H1 (cell line): ENCODE measurements at regions not wholly inside any gene's neighbourhood (a gene's known extent, or its start where the extent isn't known, plus 50 kb on each side); places are given as distances from the start of the nearest gene placed in this dataset.

Source experiments
- CTCF ChIA-PET: fragments of 300-600 bp; sonication (Branson Sonifier 250); formaldehyde crosslinking; loops from one replicate; lab custom pipeline; 2021; ENCODE audit not compliant: partially characterized antibody; lab: Charles Lee
- POLR2A ChIA-PET: fragments of 300-600 bp; sonication (Branson Sonifier 250); formaldehyde crosslinking; loops from one replicate; lab custom pipeline; 2021; ENCODE audit warnings: inconsistent platforms; ENCODE audit not compliant: partially characterized antibody; lab: Charles Lee
- DNase-seq, 2 experiments: peaks; one replicate each; pipeline versions ENCODE4 v3.0.0 to v3.0.0-alpha.2; 2010 to 2022; ENCODE audit warnings: low spot score in 2 of 2, low read depth in 1 of 2, mixed read lengths in 1 of 2
- FAIRE-seq: peaks from 2 replicates; lab custom pipeline; 2011; peaks lifted over from hg19 to GRCh38; lab: Jason Lieb, UNC
- H2AFZ ChIP-seq: 2 replicates; pipeline ENCODE4 v1.8.1; 2012; ENCODE audit warnings: low read length, inconsistent platforms
- H2AK5ac ChIP-seq: 2 replicates; pipeline ENCODE4 v1.6.1; 2013; ENCODE audit warnings: low read depth, low read length
- H2BK120ac ChIP-seq: replicated peaks from 2 replicates; pipeline ENCODE3; 2013; ENCODE audit warnings: low read depth, low read length, inconsistent platforms
- H2BK12ac ChIP-seq: 2 replicates; pipeline ENCODE4 v1.6.1; 2013; ENCODE audit warnings: low read depth, low read length
- H2BK15ac ChIP-seq: 2 replicates; pipeline ENCODE4 v1.6.1; 2013; ENCODE audit warnings: low read length
- H2BK20ac ChIP-seq: 2 replicates; pipeline ENCODE4 v1.6.1; 2013; ENCODE audit warnings: low read length
- H2BK5ac ChIP-seq: 2 replicates; pipeline ENCODE4 v1.6.1; 2013; ENCODE audit warnings: low read depth, low read length
- H3K14ac ChIP-seq: 2 replicates; pipeline ENCODE4 v1.6.1; 2013; ENCODE audit warnings: inconsistent platforms; ENCODE audit not compliant: insufficient read length
- H3K18ac ChIP-seq: 2 replicates; pipeline ENCODE4 v1.6.1; 2013; ENCODE audit warnings: low read length; ENCODE audit errors: extremely low read depth
- H3K23ac ChIP-seq: 2 replicates; pipeline ENCODE4 v1.6.1; 2013; ENCODE audit warnings: inconsistent platforms; ENCODE audit not compliant: insufficient read length
- H3K23me2 ChIP-seq: 2 replicates; pipeline ENCODE4 v1.6.1; 2013; ENCODE audit warnings: low read depth, low read length
- H3K27ac ChIP-seq: 2 replicates; pipeline ENCODE4 v1.6.1; 2011; ENCODE audit warnings: low read depth, low read length, inconsistent platforms
- H3K27me3 ChIP-seq, 4 experiments: replicated peaks in 1 of 4; 1 replicate in 1 of 4; 2 replicates in 3 of 4; pipeline versions ENCODE4 v1.6.1 to v1.8.1; 2011 to 2013; ENCODE audit warnings: low read length in 3 of 4, mild to moderate bottlenecking in 3 of 4, inconsistent platforms in 2 of 4, mixed read lengths in 2 of 4, moderate library complexity in 1 of 4; ENCODE audit not compliant: control insufficient read depth in 3 of 4, insufficient read depth in 3 of 4; ENCODE audit errors: extremely low read depth in 1 of 4
- H3K36me3 ChIP-seq, 4 experiments: 2 replicates each; pipeline versions ENCODE4 v1.6.1 to v1.8.1; 2011 to 2013; ENCODE audit warnings: mild to moderate bottlenecking in 4 of 4, low read length in 3 of 4, moderate library complexity in 2 of 4, control low read depth in 1 of 4, inconsistent platforms in 1 of 4; ENCODE audit not compliant: insufficient read depth in 4 of 4, control insufficient read depth in 2 of 4
- H3K4ac ChIP-seq: replicated peaks from 2 replicates; pipeline ENCODE3; 2013; ENCODE audit warnings: low read length, low read depth, mixed read lengths, inconsistent platforms; ENCODE audit not compliant: insufficient read length
- H3K4me1 ChIP-seq, 4 experiments: replicated peaks in 1 of 4; 1 replicate in 1 of 4; 2 replicates in 3 of 4; pipeline versions ENCODE4 v1.6.1 to v1.8.1; 2011 to 2013; ENCODE audit warnings: low read length in 3 of 4, inconsistent platforms in 2 of 4, mixed read lengths in 1 of 4; ENCODE audit not compliant: insufficient read depth in 4 of 4, control insufficient read depth in 3 of 4
- H3K4me2 ChIP-seq, 2 experiments: 2 replicates each; pipeline versions ENCODE4 v1.6.1 to v1.8.1; 2011 to 2013; ENCODE audit warnings: low read depth in 2 of 2, low read length in 2 of 2, control low read depth in 1 of 2, inconsistent platforms in 1 of 2, mild to moderate bottlenecking in 1 of 2; ENCODE audit not compliant: insufficient read depth in 1 of 2
- H3K4me3 ChIP-seq, 4 experiments: fragments of 200-600, 300-600 bp in 1 of 4; sonication (generic), shearing (Covaris generic), sonication (Bioruptor Twin) in 1 of 4; 2 replicates each; pipeline versions ENCODE4 v1.5.1 to v1.8.1; 2011 to 2016; ENCODE audit warnings: low read length in 4 of 4, low read depth in 3 of 4, control low read depth in 2 of 4, inconsistent platforms in 2 of 4, mild to moderate bottlenecking in 2 of 4, mixed read lengths in 1 of 4, moderate library complexity in 1 of 4; ENCODE audit not compliant: insufficient read depth in 2 of 4; ENCODE audit errors: extremely low read depth in 1 of 4
- H3K56ac ChIP-seq: replicated peaks from 2 replicates; pipeline ENCODE3; 2013; ENCODE audit warnings: low read depth, mild to moderate bottlenecking, mixed read lengths, low read length, inconsistent platforms; ENCODE audit not compliant: insufficient read length
- H3K79me1 ChIP-seq: 2 replicates; pipeline ENCODE4 v1.6.1; 2013; ENCODE audit warnings: low read depth, low read length, control low read depth
- H3K79me2 ChIP-seq, 2 experiments: 2 replicates each; pipeline versions ENCODE4 v1.6.1 to v1.8.1; 2012 to 2013; ENCODE audit warnings: low read length in 2 of 2, mild to moderate bottlenecking in 2 of 2, inconsistent platforms in 1 of 2; ENCODE audit not compliant: insufficient read depth in 2 of 2, control insufficient read depth in 1 of 2
- H3K9ac ChIP-seq, 4 experiments: replicated peaks in 1 of 4; 1 replicate in 1 of 4; 2 replicates in 3 of 4; pipeline versions ENCODE4 v1.6.1 to v1.8.1; 2011 to 2013; ENCODE audit warnings: low read depth in 3 of 4, low read length in 3 of 4, control low read depth in 2 of 4, mild to moderate bottlenecking in 2 of 4, moderate library complexity in 2 of 4, inconsistent platforms in 1 of 4; ENCODE audit errors: extremely low read depth in 1 of 4
- H3K9me3 ChIP-seq, 2 experiments: 2 replicates each; pipeline versions ENCODE4 v1.6.1 to v1.8.1; 2012 to 2013; ENCODE audit warnings: mild to moderate bottlenecking in 2 of 2, moderate library complexity in 2 of 2, control low read depth in 1 of 2, inconsistent platforms in 1 of 2, low read depth in 1 of 2, low read length in 1 of 2, mixed read lengths in 1 of 2; ENCODE audit not compliant: insufficient read depth in 2 of 2
- H4K20me1 ChIP-seq, 2 experiments: replicated peaks in 1 of 2; 2 replicates each; pipeline versions ENCODE3 to v1.8.1; 2011 to 2013; ENCODE audit warnings: inconsistent platforms in 2 of 2, low read length in 2 of 2, mild to moderate bottlenecking in 1 of 2; ENCODE audit not compliant: insufficient read depth in 2 of 2, control insufficient read depth in 1 of 2
- H4K5ac ChIP-seq: 2 replicates; pipeline ENCODE4 v1.6.1; 2013; ENCODE audit warnings: low read length, low read depth, mixed read lengths, inconsistent platforms; ENCODE audit not compliant: insufficient read length
- H4K8ac ChIP-seq: 2 replicates; pipeline ENCODE4 v1.8.0; 2013; ENCODE audit warnings: mild to moderate bottlenecking, moderate library complexity, low read length, inconsistent platforms; ENCODE audit not compliant: insufficient read depth; ENCODE audit errors: extremely low read depth
- H4K91ac ChIP-seq: replicated peaks from 2 replicates; pipeline ENCODE3; 2013; ENCODE audit warnings: low read length, mixed read lengths, inconsistent platforms; ENCODE audit not compliant: insufficient read length
- BCL11A ChIP-seq, 2 experiments: IDR thresholded peaks; one replicate each; pipeline ENCODE4 v1.6.1; 2011; ENCODE audit warnings: low read depth in 2 of 2, low read length in 2 of 2, mild to moderate bottlenecking in 2 of 2
- CTBP2 ChIP-seq: IDR thresholded peaks from 2 replicates; pipeline ENCODE4 v1.7.0; 2011; ENCODE audit warnings: borderline replicate concordance, mild to moderate bottlenecking, moderate library complexity, mixed read lengths, low read length; ENCODE audit not compliant: insufficient read depth, insufficient read length
- HDAC6 ChIP-seq: IDR thresholded peaks from one replicate; pipeline ENCODE4 v1.7.1; 2012; ENCODE audit warnings: low read depth, mild to moderate bottlenecking, inconsistent platforms, low read length, moderate library complexity
- MAFK ChIP-seq: IDR thresholded peaks from 2 replicates; pipeline ENCODE4 v1.6.1; 2012; ENCODE audit warnings: low read depth, mild to moderate bottlenecking, improper control_type of control experiment, low read length
- PHF8 ChIP-seq: fragments of 200-600 bp; sonication (generic); conservative IDR thresholded peaks from 2 replicates; pipeline ENCODE4 v1.7.1; 2012; ENCODE audit warnings: low read depth, mild to moderate bottlenecking, inconsistent platforms, low read length, moderate library complexity
- POLR2AphosphoS5 ChIP-seq: IDR thresholded peaks from 2 replicates; pipeline ENCODE4 v1.6.1; 2011; ENCODE audit warnings: low read depth, low read length
- POU5F1 ChIP-seq: IDR thresholded peaks from 2 replicates; pipeline ENCODE4 v1.6.1; 2011; ENCODE audit warnings: low read depth, mild to moderate bottlenecking, low read length, moderate library complexity
- RAD21 ChIP-seq, 2 experiments: IDR thresholded peaks in 1 of 2; conservative IDR thresholded peaks in 1 of 2; 2 replicates each; pipeline ENCODE4 v1.6.1; 2011; ENCODE audit warnings: low read depth in 2 of 2, low read length in 2 of 2, improper control_type of control experiment in 1 of 2, inconsistent platforms in 1 of 2, mild to moderate bottlenecking in 1 of 2, moderate library complexity in 1 of 2
- SRF ChIP-seq: IDR thresholded peaks from 2 replicates; pipeline ENCODE4 v1.6.1; 2011; ENCODE audit warnings: mild to moderate bottlenecking, low read depth, low read length, moderate library complexity
- TAF7 ChIP-seq: optimal IDR thresholded peaks from 2 replicates; pipeline ENCODE3; 2011; ENCODE audit warnings: low read depth, mild to moderate bottlenecking, inconsistent platforms, low read length, moderate library complexity, borderline replicate concordance
- TCF12 ChIP-seq: IDR thresholded peaks from 2 replicates; pipeline ENCODE4 v1.6.1; 2011; ENCODE audit warnings: low read depth, mild to moderate bottlenecking, low read length
- WGBS, 2 experiments: shearing (Covaris generic) in 1 of 2; methylation state at CpG; one replicate each; pipeline versions ENCODE4 v1.1.6 to v1.1.7; 2013 to 2015; ENCODE audit warnings: low lambda C conversion rate in 2 of 2, mixed read lengths in 2 of 2, inconsistent platforms in 1 of 2, low coverage in 1 of 2, missing lambda C conversion rate in 1 of 2; ENCODE audit not compliant: insufficient replicate concordance in 2 of 2, insufficient coverage in 1 of 2, insufficient read length in 1 of 2; ENCODE audit errors: extremely low coverage in 1 of 2, missing lambda C conversion rate in 1 of 2; 5-methylcytosine and 5-hydroxymethylcytosine counted together

GRCh38 chr7:79615466-79615865 is 162.0 kb upstream of the MAGI2 start:
- no peak overlapping the region for H2BK120ac ChIP-seq

More at GRCh38 chr7:79615466-79615865, 162.0 kb upstream of the MAGI2 start:
- Histone ChIP-seq H3K23me2 (no peaks in the 10 kb centered on the region), H2BK20ac (no peak overlapping the region), H3K27me3 (no peaks in the 10 kb centered on the region), H2BK5ac (no peak overlapping the region), H3K56ac (no peak overlapping the region), H4K8ac (no peak overlapping the region), H3K4ac (no peak overlapping the region), H3K18ac (no peak overlapping the region), H3K4me1 (no peaks in the 10 kb centered on the region; a peak in 1 of 7 replicates), H3K4me3 (no peak overlapping the region), H2AFZ (no peak overlapping the region), H2BK15ac (no peak overlapping the region), H3K9me3 (no peaks in the 10 kb centered on the region), H2BK12ac (no peak overlapping the region), H4K5ac (no peak overlapping the region), H3K79me2 (no peaks in the 10 kb centered on the region), H4K91ac (no peak overlapping the region), H3K79me1 (no peaks in the 10 kb centered on the region), H3K23ac (no peak overlapping the region), H3K4me2 (peak overlapping the region in 1 of 2 experiments; percentile 39; a peak in 1 of 4 replicates), H4K20me1 (no peaks in the 10 kb centered on the region), H3K36me3 (no peaks in the 10 kb centered on the region; a peak in 1 of 8 replicates), H2AK5ac (no peak overlapping the region), H3K9ac (no peak overlapping the region), H3K14ac (no peak overlapping the region)
- POLR2A ChIA-PET: no interaction called here
- DNase-seq: no peak
- WGBS, 2 experiments: 57% methylated on average over 3 of the region's 3 CpGs; no CpG with 5 or more reads in 1 of the 2 experiments
- CTCF ChIA-PET: no interaction called here
- no peak for FAIRE-seq
- TF ChIP-seq BCL11A (IDR thresholded peaks at IDR 0.05; ENCODE audit: low read depth in 2 of 2, low read length in 2 of 2) (no peak), HDAC6 (no peak), MAFK (no peak), TCF12 (no peak), POU5F1 (no peak), RAD21 (IDR thresholded peaks at IDR 0.05 in 1 of 2, conservative IDR thresholded peaks at IDR 0.05 in 1 of 2; ENCODE audit: low read depth in 2 of 2, low read length in 2 of 2) (no peak), TAF7 (no peak), POLR2AphosphoS5 (no peak), CTBP2 (no peak), PHF8 (no peak), SRF (no peak)
- TF ChIP-seq, all 59 proteins: peak for 0
- no peak overlapping the region for H3K27ac ChIP-seq
